ENCODE measurements at regions not wholly inside any gene's neighbourhood (a gene's known extent, or its start where the extent isn't known, plus 50 kb on each side); places are given as distances from the start of the nearest gene placed in this dataset.
"Not testable (repeated sequence)": the region's sequence is repeated elsewhere in the genome, so short reads cannot be mapped to it uniquely, and the experiment has no call there.

- Histone ChIP-seq H3K4me3 (replicated peaks; ENCODE audit: insufficient read depth, low read length) (no peak overlapping the region), H3K27me3 (ENCODE audit: insufficient read depth, poor library complexity, severe bottlenecking) (no peaks in the 10 kb centered on the region), H3K27ac (replicated peaks) (no peak overlapping the region)
- TF ChIP-seq POLR2AphosphoS5 (IDR thresholded peaks at IDR 0.05; ENCODE audit: low read depth), result no peak
- DNase-seq (ENCODE audit: low read depth in 1 of 2, low spot score in 1 of 2), result no peak
These were observed 1068.7 kb downstream of the STPG2 start for GRCh38 chr4:97074531-97074930.

GRCh38 chr4:97081951-97082350 is 1061.3 kb downstream of the STPG2 start:
- DNase-seq (ENCODE audit: low read depth in 1 of 2, low spot score in 1 of 2), result no peak
- Histone ChIP-seq H3K27ac (replicated peaks) (no peak overlapping the region), H3K4me3 (replicated peaks; ENCODE audit: insufficient read depth, low read length) (no peak overlapping the region), H3K27me3 (ENCODE audit: insufficient read depth, poor library complexity, severe bottlenecking) (no peaks in the 10 kb centered on the region)
- TF ChIP-seq REST (IDR thresholded peaks at IDR 0.05; ENCODE audit: insufficient replicate concordance, low read depth), result no peak
- TF ChIP-seq SPI1 (IDR thresholded peaks at IDR 0.05; ENCODE audit: borderline replicate concordance, low read depth), result no peak
- TF ChIP-seq GABPA (IDR thresholded peaks at IDR 0.05; ENCODE audit: low read depth), result no peak
- TF ChIP-seq CTCF (IDR thresholded peaks at IDR 0.05; ENCODE audit: insufficient read depth, low read length), result no peak
- no peak for TF ChIP-seq POLR2AphosphoS5 (IDR thresholded peaks at IDR 0.05; ENCODE audit: low read depth)

- not testable (repeated sequence) for DNase-seq (ENCODE audit: low read depth in 1 of 2, low spot score in 1 of 2); H3K27ac ChIP-seq (replicated peaks); H3K4me3 ChIP-seq (replicated peaks; ENCODE audit: insufficient read depth, low read length); H3K27me3 ChIP-seq (ENCODE audit: insufficient read depth, poor library complexity, severe bottlenecking)
These were observed 1046.2 kb downstream of the STPG2 start for GRCh38 chr4:97097036-97097435.

- not testable (repeated sequence) for H3K4me3 ChIP-seq (replicated peaks; ENCODE audit: insufficient read depth, low read length); H3K27ac ChIP-seq (replicated peaks); DNase-seq (ENCODE audit: low read depth in 1 of 2, low spot score in 1 of 2); H3K27me3 ChIP-seq (ENCODE audit: insufficient read depth, poor library complexity, severe bottlenecking)
These were observed 1042.1 kb downstream of the STPG2 start for GRCh38 chr4:97101171-97101570.

- H3K27ac ChIP-seq (replicated peaks), result no peak overlapping the region
- H3K27me3 ChIP-seq (ENCODE audit: insufficient read depth, poor library complexity, severe bottlenecking), result no peaks in the 10 kb centered on the region
- TF ChIP-seq GABPA (IDR thresholded peaks at IDR 0.05; ENCODE audit: low read depth) (no peak), REST (IDR thresholded peaks at IDR 0.05; ENCODE audit: insufficient replicate concordance, low read depth) (no peak), CTCF (IDR thresholded peaks at IDR 0.05; ENCODE audit: insufficient read depth, low read length) (no peak), POLR2AphosphoS5 (IDR thresholded peaks at IDR 0.05; ENCODE audit: low read depth) (no peak), SPI1 (IDR thresholded peaks at IDR 0.05; ENCODE audit: borderline replicate concordance, low read depth) (no peak)
- H3K4me3 ChIP-seq (replicated peaks; ENCODE audit: insufficient read depth, low read length), result no peak overlapping the region
- no peak for DNase-seq (ENCODE audit: low read depth in 1 of 2, low spot score in 1 of 2)
These were observed 1040.0 kb downstream of the STPG2 start for GRCh38 chr4:97103252-97103651.

All from HL-60 (cell line).